ENCODE measurements at regions not wholly inside any gene's neighbourhood (a gene's known extent, or its start where the extent isn't known, plus 50 kb on each side); places are given as distances from the start of the nearest gene placed in this dataset.

DNA sequence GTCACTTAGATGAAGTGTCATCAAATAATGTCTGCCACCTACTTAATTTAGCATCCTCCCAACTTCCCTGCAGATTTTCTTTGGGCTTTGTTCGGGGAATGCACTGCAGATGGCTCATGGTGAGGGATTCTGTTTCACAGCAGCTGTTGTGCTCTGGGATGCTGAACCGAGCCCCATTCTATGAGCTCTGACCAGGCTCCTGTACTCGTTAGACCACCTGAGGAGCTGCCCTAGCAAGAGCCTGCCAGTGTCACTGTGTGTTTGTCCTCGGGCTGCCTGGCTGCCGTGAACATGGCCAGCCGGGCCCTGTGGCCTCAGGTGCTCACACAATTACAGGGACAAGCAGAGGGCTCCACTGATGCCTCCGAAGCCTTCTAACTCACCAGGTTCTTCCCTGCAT lies 238.8 kb upstream of the ECI2 start:
- Histone ChIP-seq H3K36me3 (replicated peaks in 1 of 2; ENCODE audit: insufficient read depth in 1 of 2, low read depth in 2 of 2) (no peaks in the 10 kb centered on the region), H3K27ac (no peak overlapping the region), H3K27me3 (no peaks in the 10 kb centered on the region), H3K4me3 (no peak overlapping the region), H3K9me3 (no peaks in the 10 kb centered on the region), H3K4me1 (no peaks in the 10 kb centered on the region)
- 50 to 67% methylated on average over 7 of the region's 7 CpGs for WGBS, 2 donors
- TF ChIP-seq, protein P1, sequence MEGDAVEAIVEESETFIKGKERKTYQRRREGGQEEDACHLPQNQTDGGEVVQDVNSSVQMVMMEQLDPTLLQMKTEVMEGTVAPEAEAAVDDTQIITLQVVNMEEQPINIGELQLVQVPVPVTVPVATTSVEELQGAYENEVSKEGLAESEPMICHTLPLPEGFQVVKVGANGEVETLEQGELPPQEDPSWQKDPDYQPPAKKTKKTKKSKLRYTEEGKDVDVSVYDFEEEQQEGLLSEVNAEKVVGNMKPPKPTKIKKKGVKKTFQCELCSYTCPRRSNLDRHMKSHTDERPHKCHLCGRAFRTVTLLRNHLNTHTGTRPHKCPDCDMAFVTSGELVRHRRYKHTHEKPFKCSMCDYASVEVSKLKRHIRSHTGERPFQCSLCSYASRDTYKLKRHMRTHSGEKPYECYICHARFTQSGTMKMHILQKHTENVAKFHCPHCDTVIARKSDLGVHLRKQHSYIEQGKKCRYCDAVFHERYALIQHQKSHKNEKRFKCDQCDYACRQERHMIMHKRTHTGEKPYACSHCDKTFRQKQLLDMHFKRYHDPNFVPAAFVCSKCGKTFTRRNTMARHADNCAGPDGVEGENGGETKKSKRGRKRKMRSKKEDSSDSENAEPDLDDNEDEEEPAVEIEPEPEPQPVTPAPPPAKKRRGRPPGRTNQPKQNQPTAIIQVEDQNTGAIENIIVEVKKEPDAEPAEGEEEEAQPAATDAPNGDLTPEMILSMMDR (IDR thresholded peaks at IDR 0.05) = no peak
- no peak for TF ChIP-seq POLR2A (IDR thresholded peaks at IDR 0.05)
- DNase-seq (no peak), ATAC-seq (no peak)
- intact Hi-C loops (cut with DNase I) = no loop called here

DNA sequence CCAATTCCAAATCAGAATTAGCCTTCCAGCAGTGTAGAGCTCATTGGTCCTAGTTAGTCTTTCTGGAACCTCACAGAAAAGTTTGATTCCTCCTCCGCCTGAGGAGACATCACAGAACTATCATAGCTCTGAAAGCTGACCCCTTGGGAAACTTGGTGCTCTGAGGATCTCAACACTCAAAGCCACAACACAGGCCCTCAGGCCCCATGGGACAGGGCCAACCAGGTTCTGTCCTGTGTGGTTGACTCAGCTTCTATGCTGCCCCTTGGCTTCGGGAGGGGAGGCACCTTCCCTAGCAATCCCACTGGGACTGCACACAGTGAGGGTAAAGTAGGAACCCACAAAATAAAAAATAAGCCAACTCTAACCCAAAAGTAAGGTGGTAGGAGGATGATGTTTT lies 237.5 kb upstream of the ECI2 start:
- TF ChIP-seq, protein P1 (IDR thresholded peaks at IDR 0.05) = no peak
- TF ChIP-seq POLR2A (IDR thresholded peaks at IDR 0.05) = no peak
- Histone ChIP-seq H3K9me3 (no peaks in the 10 kb centered on the region), H3K4me1 (no peaks in the 10 kb centered on the region), H3K27ac (no peak overlapping the region), H3K27me3 (no peaks in the 10 kb centered on the region), H3K4me3 (no peak overlapping the region), H3K36me3 (replicated peaks in 1 of 2; ENCODE audit: insufficient read depth in 1 of 2, low read depth in 2 of 2) (no peaks in the 10 kb centered on the region)
- ATAC-seq (no peak), DNase-seq (no peak)
- intact Hi-C loops (cut with DNase I) = no loop called here
- 87 to 100% methylated on average over 2 of the region's 2 CpGs for WGBS, 2 donors

- no peak for TF ChIP-seq POLR2A (IDR thresholded peaks at IDR 0.05)
- TF ChIP-seq, protein P1 (IDR thresholded peaks at IDR 0.05) = no peak
- no peaks in the 10 kb centered on the region for H3K27me3 ChIP-seq
- H3K9me3 ChIP-seq = no peaks in the 10 kb centered on the region
- no peaks in the 10 kb centered on the region for H3K36me3 ChIP-seq (replicated peaks in 1 of 2; ENCODE audit: insufficient read depth in 1 of 2, low read depth in 2 of 2)
- intact Hi-C loops (cut with DNase I) = no loop called here
- H3K4me1 ChIP-seq = no peaks in the 10 kb centered on the region
- DNase-seq = peak in 1 of 4 donors; percentile 23
- peak; percentile 21 for ATAC-seq
- no peak overlapping the region for H3K27ac ChIP-seq
- H3K4me3 ChIP-seq = no peak overlapping the region
- 54 to 62% methylated on average over 10 of the region's 10 CpGs for WGBS, 2 donors
Measured at GRCh38 chr6:4371207-4371921, 236.0 kb upstream of the ECI2 start.

- DNase-seq = no peak
- H3K27ac ChIP-seq = no peak overlapping the region
- ATAC-seq = no peak
- no peaks in the 10 kb centered on the region for H3K4me1 ChIP-seq
- no peaks in the 10 kb centered on the region for H3K27me3 ChIP-seq
- H3K36me3 ChIP-seq (replicated peaks in 1 of 2; ENCODE audit: insufficient read depth in 1 of 2, low read depth in 2 of 2) = no peaks in the 10 kb centered on the region
- no peak for TF ChIP-seq POLR2A (IDR thresholded peaks at IDR 0.05)
- TF ChIP-seq, protein P1 (IDR thresholded peaks at IDR 0.05) = no peak
- H3K4me3 ChIP-seq = no peak overlapping the region
- intact Hi-C loops (cut with DNase I) = no loop called here
- no peaks in the 10 kb centered on the region for H3K9me3 ChIP-seq
- WGBS, 2 donors = 44 to 57% methylated on average over 3 of the region's 3 CpGs
Measured at GRCh38 chr6:4370066-4370465, 234.7 kb upstream of the ECI2 start.

GRCh38 chr6:4369616-4370015 lies 234.2 kb upstream of the ECI2 start:
- Histone ChIP-seq H3K27me3 (no peaks in the 10 kb centered on the region), H3K4me3 (no peak overlapping the region), H3K4me1 (no peaks in the 10 kb centered on the region), H3K9me3 (no peaks in the 10 kb centered on the region), H3K27ac (no peak overlapping the region), H3K36me3 (replicated peaks in 1 of 2; ENCODE audit: insufficient read depth in 1 of 2, low read depth in 2 of 2) (no peaks in the 10 kb centered on the region)
- TF ChIP-seq, protein P1 (IDR thresholded peaks at IDR 0.05) = no peak
- no peak for TF ChIP-seq POLR2A (IDR thresholded peaks at IDR 0.05)
- intact Hi-C loops (cut with DNase I) = no loop called here
- ATAC-seq (no peak), DNase-seq (no peak)
- 58 to 75% methylated on average over 4 of the region's 4 CpGs for WGBS, 2 donors

All from body of pancreas (tissue), 4 donors.